ENCODE measurements at regions not wholly inside any gene's neighbourhood (a gene's known extent, or its start where the extent isn't known, plus 50 kb on each side); places are given as distances from the start of the nearest gene placed in this dataset.

DNA sequence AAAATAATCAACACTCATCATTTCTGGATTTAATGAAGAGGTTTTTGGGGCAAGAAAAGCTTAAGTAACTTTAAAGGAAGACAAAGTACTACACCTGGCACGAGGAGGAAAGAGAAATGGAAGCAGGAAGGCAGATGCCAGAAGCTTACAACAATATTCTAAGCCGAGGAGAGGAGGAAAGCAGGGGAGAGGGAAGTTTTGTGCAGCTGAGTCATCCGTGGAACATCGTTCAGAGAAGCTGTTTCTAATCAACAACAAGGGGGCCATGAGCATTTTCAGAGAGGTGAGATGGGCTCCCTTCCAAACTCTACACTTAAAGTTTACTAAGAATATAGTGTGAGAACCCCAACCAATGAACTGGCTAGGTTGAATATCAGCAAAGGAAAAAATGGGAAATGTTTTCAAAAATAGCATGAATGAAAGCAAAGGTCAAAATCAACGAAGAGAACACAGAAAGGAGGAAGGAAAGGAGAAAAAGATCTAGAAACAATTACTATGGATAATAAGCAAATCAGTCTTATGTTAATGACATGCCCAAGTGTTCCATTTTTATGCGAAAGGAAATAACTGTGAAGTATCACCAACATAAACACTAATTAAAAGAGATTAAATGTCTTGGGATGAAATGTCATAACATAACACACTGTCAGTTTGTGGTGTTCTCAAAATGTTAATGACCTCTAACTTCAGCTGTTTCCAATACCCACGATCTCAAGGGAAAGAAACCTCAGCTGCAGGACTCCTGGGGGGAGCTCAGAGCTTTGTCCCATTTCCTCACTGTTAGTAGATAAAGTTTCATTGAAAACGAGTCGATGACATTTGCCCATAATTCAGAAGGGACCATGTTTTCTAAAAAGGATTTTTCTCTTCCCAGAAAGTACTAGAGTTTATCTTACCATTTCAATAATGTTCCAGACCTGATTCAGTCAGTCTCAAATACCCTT lies 203.4 kb upstream of the STXBP5 start:
- TF ChIP-seq FOXA1 (IDR thresholded peaks at IDR 0.05) (no peak), TARDBP (IDR thresholded peaks at IDR 0.05) (no peak), NFRKB (IDR thresholded peaks at IDR 0.05) (no peak), HDGF (IDR thresholded peaks at IDR 0.05; ENCODE audit: borderline replicate concordance) (no peak), ARNT (IDR thresholded peaks at IDR 0.05) (no peak), FOXM1 (IDR thresholded peaks at IDR 0.05; ENCODE audit: borderline replicate concordance) (no peak), SP1 (IDR thresholded peaks at IDR 0.05) (no peak), LEF1 (IDR thresholded peaks at IDR 0.05; ENCODE audit: borderline replicate concordance) (no peak)

Data from HEK293T (cell line).